ENCODE measurements at regions not wholly inside any gene's neighbourhood (a gene's known extent, or its start where the extent isn't known, plus 50 kb on each side); places are given as distances from the start of the nearest gene placed in this dataset.
"Not testable (repeated sequence)": the region's sequence is repeated elsewhere in the genome, so short reads cannot be mapped to it uniquely, and the experiment has no call there.

DNA sequence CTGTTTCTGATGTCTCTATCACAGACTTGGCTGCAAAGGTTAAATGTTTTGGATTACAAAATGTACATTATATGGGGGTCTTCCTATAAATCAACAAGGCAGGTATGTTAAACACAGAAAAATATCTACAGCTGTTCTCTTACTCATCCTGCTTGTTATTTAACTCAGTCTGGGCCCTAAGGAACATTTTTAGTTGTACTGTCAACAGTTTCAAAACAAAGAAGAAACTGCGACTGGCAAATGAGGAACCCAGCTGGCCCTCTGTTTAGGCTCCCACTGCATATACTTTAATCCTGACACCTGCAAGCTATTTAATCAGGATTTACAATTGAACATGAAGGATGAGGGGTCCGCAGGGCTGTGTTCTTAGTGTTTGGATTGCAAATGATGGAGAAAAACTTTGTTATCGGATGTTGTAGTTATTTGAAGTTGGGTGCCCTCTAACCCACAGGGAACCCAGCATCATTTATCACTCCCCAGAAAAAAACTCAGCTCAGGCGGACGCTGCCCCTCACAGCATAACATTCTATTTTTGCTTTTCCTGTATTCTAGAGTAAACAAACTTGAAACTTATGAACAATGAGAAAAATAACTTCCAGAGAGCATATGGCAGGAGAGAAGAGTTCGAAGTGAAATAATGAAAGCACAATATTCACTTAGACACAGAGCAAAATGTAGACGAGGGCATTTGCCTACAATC is 91.2 kb downstream of the POLR2M start:
- peak overlapping the region in 9 of 12 donors; percentile 0 to 55 (median 34) for H3K27ac ChIP-seq
- TF ChIP-seq, protein P1, sequence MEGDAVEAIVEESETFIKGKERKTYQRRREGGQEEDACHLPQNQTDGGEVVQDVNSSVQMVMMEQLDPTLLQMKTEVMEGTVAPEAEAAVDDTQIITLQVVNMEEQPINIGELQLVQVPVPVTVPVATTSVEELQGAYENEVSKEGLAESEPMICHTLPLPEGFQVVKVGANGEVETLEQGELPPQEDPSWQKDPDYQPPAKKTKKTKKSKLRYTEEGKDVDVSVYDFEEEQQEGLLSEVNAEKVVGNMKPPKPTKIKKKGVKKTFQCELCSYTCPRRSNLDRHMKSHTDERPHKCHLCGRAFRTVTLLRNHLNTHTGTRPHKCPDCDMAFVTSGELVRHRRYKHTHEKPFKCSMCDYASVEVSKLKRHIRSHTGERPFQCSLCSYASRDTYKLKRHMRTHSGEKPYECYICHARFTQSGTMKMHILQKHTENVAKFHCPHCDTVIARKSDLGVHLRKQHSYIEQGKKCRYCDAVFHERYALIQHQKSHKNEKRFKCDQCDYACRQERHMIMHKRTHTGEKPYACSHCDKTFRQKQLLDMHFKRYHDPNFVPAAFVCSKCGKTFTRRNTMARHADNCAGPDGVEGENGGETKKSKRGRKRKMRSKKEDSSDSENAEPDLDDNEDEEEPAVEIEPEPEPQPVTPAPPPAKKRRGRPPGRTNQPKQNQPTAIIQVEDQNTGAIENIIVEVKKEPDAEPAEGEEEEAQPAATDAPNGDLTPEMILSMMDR (IDR thresholded peaks at IDR 0.05) = no peak
- no peak for TF ChIP-seq POLR2A (IDR thresholded peaks at IDR 0.05)
- DNase-seq (no peak), ATAC-seq (peak in 1 of 4 donors; percentile 41)
- 48 to 66% (median 50%) methylated on average over 7 of the region's 7 CpGs for WGBS, 4 donors
- H3K27me3 ChIP-seq = no peaks in the 10 kb centered on the region
- H3K4me1 ChIP-seq = peaks cover 0 to 24% (median 13%) of the 10 kb centered on the region in 12 donors
- H3K9me3 ChIP-seq = no peaks in the 10 kb centered on the region
- H3K4me3 ChIP-seq = no peak overlapping the region
- H3K36me3 ChIP-seq = no peaks in the 10 kb centered on the region
- intact Hi-C loops (cut with DNase I) = no loop called here

DNA sequence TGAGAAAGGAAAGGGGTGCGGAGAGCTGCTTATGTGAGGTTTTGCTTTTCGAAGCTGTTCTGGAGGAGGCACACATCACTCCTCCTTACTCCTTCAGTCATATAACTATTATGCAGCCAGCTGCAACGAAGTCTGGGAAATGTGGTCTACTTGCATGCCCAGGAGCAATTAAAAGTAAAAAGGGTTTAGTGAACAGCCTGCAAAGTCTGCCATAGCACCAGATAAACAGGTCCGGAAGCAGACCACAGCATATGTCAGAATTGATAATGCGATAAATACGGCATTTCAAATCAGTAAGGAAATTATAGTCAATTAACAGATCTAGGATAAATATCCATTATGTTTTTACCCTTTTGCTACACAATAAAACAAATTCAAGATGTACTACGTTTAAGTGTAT is 99.5 kb downstream of the POLR2M start:
- intact Hi-C loops (cut with DNase I) = no loop called here
- no peaks in the 10 kb centered on the region for H3K27me3 ChIP-seq
- H3K27ac ChIP-seq = no peak overlapping the region
- no peaks in the 10 kb centered on the region for H3K36me3 ChIP-seq
- DNase-seq (no peak), ATAC-seq (no peak)
- TF ChIP-seq, protein P1 (IDR thresholded peaks at IDR 0.05) = no peak
- TF ChIP-seq POLR2A (IDR thresholded peaks at IDR 0.05) = no peak
- WGBS, 4 donors = 75 to 78% (median 76%) methylated on average over 7 of the region's 7 CpGs
- H3K4me1 ChIP-seq = no peaks in the 10 kb centered on the region
- H3K4me3 ChIP-seq = no peak overlapping the region
- peaks cover 0 to 6% (median 0%) of the 10 kb centered on the region in 12 donors for H3K9me3 ChIP-seq

DNA sequence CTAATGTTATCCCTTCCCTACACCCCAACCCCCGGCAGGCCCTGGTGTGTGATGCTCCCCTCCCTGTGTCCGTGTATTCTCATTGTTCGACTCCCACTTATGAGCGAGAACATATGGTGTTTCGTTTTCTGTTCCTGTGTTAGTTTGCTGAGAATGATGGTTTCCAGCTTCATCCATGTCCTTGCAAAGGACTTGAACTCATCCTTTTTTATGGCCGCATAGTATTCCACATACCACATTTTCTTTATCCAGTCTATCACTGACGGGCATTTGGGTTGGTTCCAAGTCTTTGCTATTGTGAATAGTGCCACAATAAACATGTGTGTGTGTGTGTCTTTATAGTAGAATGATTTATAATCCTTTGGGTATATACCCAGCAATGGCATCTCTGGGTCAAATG is 102.8 kb downstream of the POLR2M start:
- 91 to 96% (median 95%) methylated on average over 7 of the region's 7 CpGs for WGBS, 4 donors
- DNase-seq; H3K4me1 ChIP-seq; H3K27me3 ChIP-seq; ATAC-seq; H3K36me3 ChIP-seq; intact Hi-C loops (cut with DNase I); H3K27ac ChIP-seq; H3K4me3 ChIP-seq; H3K9me3 ChIP-seq: not testable (repeated sequence)

DNA sequence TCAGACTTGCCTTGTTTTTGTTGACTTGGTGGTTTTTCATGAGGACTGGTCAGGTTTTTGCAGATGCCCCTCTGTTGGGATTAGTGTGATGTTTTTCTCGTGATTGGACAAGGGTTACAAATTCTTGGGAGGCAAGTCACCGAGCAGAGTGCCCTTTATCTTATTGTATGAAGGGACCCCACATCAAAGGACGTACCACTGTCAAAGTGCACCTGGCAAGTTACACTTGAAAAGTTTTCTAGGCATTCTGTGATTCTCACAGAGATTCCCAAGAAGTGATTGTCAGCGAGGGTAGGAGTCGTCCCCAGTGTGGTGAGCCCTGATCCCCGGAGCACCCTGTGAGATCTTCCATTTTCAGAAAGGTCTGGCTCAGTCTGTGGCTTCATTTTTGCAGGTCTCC is 110.1 kb downstream of the POLR2M start:
- ATAC-seq (no peak), DNase-seq (no peak)
- no peaks in the 10 kb centered on the region for H3K4me1 ChIP-seq
- intact Hi-C loops (cut with DNase I) = no loop called here
- no peak for TF ChIP-seq POLR2A (IDR thresholded peaks at IDR 0.05)
- H3K4me3 ChIP-seq = no peak overlapping the region
- WGBS, 4 donors = 75 to 93% (median 91%) methylated on average over 6 of the region's 6 CpGs
- H3K27ac ChIP-seq = no peak overlapping the region
- no peaks in the 10 kb centered on the region for H3K27me3 ChIP-seq
- no peaks in the 10 kb centered on the region for H3K9me3 ChIP-seq
- no peaks in the 10 kb centered on the region for H3K36me3 ChIP-seq

DNA sequence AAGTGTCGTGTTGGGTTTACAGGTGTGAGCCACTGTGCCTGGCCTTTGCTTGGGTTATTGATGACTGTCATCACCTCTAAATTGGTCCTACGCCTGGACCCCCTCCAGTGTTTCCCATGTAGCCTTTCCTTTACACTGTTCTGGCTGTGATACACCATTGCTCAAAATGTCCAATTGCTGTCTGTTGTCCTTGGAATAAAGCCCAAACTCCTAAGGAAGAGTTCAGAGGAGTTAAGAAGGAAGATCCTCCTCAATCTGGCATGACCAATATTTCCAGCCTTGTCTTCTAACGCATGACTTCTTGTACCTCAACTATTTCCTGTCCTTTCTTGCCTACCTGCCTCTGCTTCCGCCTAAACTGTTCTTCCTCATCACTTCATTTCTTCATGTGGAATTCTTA is 113.1 kb downstream of the POLR2M start:
- Histone ChIP-seq H3K36me3 (no peaks in the 10 kb centered on the region), H3K4me3 (no peak overlapping the region), H3K4me1 (no peaks in the 10 kb centered on the region), H3K27ac (no peak overlapping the region), H3K27me3 (no peaks in the 10 kb centered on the region), H3K9me3 (no peaks in the 10 kb centered on the region)
- intact Hi-C loops (cut with DNase I) = no loop called here
- TF ChIP-seq POLR2A (IDR thresholded peaks at IDR 0.05) = no peak
- TF ChIP-seq, protein P1 (IDR thresholded peaks at IDR 0.05) = no peak
- 62 to 78% (median 72%) methylated on average over 4 of the region's 4 CpGs for WGBS, 4 donors
- ATAC-seq (no peak), DNase-seq (no peak)

Data from heart left ventricle (tissue), 16 donors.